ENCODE measurements at regions not wholly inside any gene's neighbourhood (a gene's known extent, or its start where the extent isn't known, plus 50 kb on each side); places are given as distances from the start of the nearest gene placed in this dataset.
"Not testable (repeated sequence)": the region's sequence is repeated elsewhere in the genome, so short reads cannot be mapped to it uniquely, and the experiment has no call there.

DNA sequence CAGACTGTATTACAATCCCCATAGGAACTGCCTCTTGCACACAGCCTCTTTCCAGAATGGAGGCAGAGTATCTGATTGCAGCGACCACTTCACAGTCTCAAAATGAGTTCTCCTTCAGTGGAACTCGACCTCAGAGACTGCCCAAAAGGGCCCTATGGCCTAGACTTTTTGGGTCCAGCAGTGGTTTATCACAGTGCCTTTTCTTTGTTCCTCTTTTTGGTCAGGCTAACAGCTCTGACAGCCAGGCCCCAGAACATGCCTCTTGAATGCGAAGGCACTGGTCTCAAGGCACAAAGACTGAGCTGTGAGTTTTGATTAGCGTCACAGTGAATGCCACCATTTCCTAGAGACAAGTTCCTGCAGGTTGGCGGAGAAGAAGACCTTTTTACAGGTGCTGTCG, 241.6 kb downstream of the TSPY10 start:
- H3K4me1 ChIP-seq; H3K27ac ChIP-seq; DNase-seq; H3K9me3 ChIP-seq; H3K27me3 ChIP-seq (ENCODE audit: low read depth); ATAC-seq; intact Hi-C loops (cut with DNase I); H3K4me3 ChIP-seq; H3K36me3 ChIP-seq: not testable (repeated sequence)

DNA sequence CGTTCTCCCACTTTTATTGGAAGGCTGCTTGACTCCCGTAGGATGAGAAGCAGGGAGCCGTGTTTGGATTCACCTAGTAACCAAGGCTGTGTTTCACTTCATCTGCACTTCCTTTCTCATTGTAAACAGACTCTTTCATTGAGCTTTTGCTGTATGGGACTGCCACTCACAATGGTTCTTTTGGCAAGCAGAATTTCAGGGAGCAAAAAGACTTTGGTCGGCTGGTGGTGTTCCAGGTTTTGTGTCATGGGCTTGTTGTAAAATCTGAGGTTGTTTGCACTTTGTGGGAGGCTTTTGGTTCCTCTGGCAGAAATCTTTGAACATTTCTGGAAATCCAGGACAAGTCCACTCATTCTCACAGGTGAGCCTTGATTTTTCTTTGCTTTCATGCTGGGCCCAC, 243.4 kb downstream of the TSPY10 start:
- ATAC-seq; H3K27me3 ChIP-seq (ENCODE audit: low read depth); H3K36me3 ChIP-seq; intact Hi-C loops (cut with DNase I); DNase-seq; H3K9me3 ChIP-seq; H3K4me1 ChIP-seq; H3K27ac ChIP-seq; H3K4me3 ChIP-seq: not testable (repeated sequence)

DNA sequence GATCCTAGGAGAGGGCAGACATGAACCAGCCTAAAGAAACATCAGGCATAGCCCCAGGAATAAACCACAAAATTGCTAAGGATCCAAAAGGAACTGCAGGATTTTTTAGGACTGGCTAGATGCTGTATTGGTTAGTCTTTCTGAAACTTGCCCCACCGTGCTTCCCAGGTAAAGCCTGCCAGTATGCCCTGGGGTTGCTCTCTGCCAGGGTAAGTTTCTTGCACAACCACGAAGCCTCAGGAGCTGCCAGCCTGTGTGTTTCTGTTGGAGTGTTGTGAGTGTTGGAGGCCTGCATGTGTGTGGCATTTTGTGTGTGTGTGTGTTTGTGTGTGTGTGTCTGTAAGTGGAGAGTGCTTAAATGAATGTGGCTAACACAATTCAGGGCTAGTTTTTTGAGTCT, 244.4 kb downstream of the TSPY10 start:
- H3K27me3 ChIP-seq (ENCODE audit: low read depth); DNase-seq; H3K9me3 ChIP-seq; H3K27ac ChIP-seq; H3K4me1 ChIP-seq; H3K36me3 ChIP-seq; H3K4me3 ChIP-seq; intact Hi-C loops (cut with DNase I); ATAC-seq: not testable (repeated sequence)

DNA sequence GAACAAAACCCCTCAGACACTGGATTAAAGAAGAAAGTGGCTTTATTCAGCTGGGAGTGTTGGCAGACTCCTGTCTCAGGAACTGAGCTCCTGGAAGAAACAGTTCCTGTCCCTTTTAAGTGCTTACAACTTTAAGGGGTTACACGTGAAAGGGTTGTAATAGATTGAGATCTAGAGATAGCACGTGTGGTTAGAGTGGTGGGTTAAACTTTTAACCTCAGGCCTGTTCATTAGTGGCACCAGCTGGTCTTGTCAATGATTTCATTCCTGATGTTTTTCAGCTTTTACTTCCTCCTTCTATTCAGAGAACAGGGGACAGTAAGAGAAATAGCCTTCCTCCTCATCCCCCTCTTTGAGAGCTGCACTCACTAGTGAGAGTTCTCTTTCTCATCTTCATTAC, 247.1 kb downstream of the TSPY10 start:
- H3K4me1 ChIP-seq; intact Hi-C loops (cut with DNase I); H3K36me3 ChIP-seq; H3K27ac ChIP-seq; ATAC-seq; DNase-seq; H3K27me3 ChIP-seq (ENCODE audit: low read depth); H3K9me3 ChIP-seq; H3K4me3 ChIP-seq: not testable (repeated sequence)

DNA sequence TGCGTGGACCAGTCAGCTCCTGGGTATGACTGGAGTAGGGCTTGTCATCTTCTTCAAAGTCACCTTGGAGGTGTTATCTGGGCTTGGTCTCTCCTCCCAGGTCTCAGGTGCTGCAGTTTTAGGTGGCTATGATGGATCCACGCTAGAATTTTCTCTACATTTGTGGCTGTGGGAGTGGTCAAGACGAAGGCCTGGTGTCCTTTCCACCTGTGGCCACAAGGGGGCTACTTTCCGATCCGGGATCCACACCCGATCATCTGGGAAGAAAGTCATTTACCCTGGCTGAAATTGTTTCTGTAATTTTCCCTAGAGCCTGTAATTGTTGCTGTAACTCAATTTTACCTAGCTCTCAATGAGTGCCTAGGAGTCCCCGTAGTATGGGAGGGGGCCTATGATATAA, 248.0 kb downstream of the TSPY10 start:
- H3K27ac ChIP-seq; H3K9me3 ChIP-seq; intact Hi-C loops (cut with DNase I); H3K27me3 ChIP-seq (ENCODE audit: low read depth); H3K4me1 ChIP-seq; H3K4me3 ChIP-seq; H3K36me3 ChIP-seq; ATAC-seq; DNase-seq: not testable (repeated sequence)

DNA sequence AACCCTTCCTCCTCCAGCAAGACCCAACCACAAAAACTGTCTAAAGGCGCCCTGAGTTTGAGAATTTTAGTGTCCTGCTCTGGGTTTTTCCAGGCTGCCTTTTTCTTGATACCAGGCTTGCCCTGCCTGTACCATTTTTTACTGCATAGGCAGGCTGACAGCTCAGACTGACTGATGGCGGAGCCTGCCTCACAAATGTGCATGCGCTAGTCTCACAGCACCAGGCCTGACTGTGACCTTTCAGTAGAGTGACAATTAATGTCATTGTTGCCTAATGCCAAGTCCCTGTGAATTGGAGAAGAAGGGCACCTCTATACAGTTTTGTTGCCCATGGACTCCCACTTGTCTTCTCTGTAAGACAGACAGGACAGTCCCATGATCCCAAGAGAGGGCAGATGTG, 253.9 kb downstream of the TSPY10 start:
- H3K4me3 ChIP-seq; H3K36me3 ChIP-seq; H3K4me1 ChIP-seq; H3K9me3 ChIP-seq; ATAC-seq; DNase-seq; intact Hi-C loops (cut with DNase I); H3K27ac ChIP-seq; H3K27me3 ChIP-seq (ENCODE audit: low read depth): not testable (repeated sequence)

DNA sequence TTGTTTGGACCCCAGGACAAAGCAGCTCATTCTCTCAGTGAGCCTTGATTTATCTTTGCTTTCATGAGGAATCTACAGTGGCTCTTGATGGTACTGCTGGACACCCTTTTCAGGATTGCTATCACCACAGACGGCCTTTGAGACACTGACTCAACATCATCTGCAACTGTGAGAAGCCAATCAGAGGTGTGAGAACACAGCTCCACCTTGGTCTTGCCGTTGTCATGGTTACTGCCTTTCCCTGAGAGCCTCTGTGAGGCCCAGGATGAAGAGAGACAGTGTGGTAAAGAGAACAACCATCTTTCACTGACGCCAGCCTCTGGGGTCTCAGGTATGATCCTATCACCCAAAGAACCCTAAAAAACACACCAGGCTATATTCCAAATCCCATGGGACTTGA, 270.2 kb downstream of the TSPY10 start:
- intact Hi-C loops (cut with DNase I); H3K9me3 ChIP-seq; DNase-seq; H3K27me3 ChIP-seq (ENCODE audit: low read depth); H3K4me3 ChIP-seq; ATAC-seq; H3K36me3 ChIP-seq; H3K27ac ChIP-seq; H3K4me1 ChIP-seq: not testable (repeated sequence)

DNA sequence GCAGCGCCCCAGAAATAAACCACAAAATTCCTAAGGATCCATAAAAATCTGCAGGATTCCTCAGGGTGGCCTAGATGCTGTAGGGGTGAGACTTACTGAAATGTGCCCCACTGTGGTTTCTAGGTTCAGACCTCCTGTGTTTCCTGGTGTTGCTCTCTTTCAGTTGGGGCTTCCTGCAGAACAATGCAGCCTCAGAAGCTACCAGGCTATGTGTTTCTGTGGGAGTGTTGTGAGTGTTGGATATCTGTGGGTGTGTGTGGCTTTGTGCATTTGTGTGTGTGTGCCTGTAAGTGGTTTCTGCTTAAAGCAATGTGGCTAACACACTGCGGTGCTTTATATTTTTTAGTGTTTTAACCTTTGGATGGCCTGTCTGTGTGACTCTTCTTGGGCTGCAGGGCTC, 277.6 kb downstream of the TSPY10 start:
- H3K9me3 ChIP-seq, result no peaks in the 10 kb centered on the region
- ATAC-seq (no peak), DNase-seq (no peak)
- no peak overlapping the region for H3K4me3 ChIP-seq
- intact Hi-C loops (cut with DNase I), result no loop called here
- no peaks in the 10 kb centered on the region for H3K27me3 ChIP-seq (ENCODE audit: low read depth)
- no peaks in the 10 kb centered on the region for H3K4me1 ChIP-seq
- H3K36me3 ChIP-seq, result no peaks in the 10 kb centered on the region
- TF ChIP-seq, protein P1, sequence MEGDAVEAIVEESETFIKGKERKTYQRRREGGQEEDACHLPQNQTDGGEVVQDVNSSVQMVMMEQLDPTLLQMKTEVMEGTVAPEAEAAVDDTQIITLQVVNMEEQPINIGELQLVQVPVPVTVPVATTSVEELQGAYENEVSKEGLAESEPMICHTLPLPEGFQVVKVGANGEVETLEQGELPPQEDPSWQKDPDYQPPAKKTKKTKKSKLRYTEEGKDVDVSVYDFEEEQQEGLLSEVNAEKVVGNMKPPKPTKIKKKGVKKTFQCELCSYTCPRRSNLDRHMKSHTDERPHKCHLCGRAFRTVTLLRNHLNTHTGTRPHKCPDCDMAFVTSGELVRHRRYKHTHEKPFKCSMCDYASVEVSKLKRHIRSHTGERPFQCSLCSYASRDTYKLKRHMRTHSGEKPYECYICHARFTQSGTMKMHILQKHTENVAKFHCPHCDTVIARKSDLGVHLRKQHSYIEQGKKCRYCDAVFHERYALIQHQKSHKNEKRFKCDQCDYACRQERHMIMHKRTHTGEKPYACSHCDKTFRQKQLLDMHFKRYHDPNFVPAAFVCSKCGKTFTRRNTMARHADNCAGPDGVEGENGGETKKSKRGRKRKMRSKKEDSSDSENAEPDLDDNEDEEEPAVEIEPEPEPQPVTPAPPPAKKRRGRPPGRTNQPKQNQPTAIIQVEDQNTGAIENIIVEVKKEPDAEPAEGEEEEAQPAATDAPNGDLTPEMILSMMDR (IDR thresholded peaks at IDR 0.05), result no peak
- H3K27ac ChIP-seq, result no peak overlapping the region

All from lower lobe of right lung (tissue), 2 donors.